Neural cell (in vitro differentiated cells): ENCODE measurements at regions not wholly inside any gene's neighbourhood (a gene's known extent, or its start where the extent isn't known, plus 50 kb on each side); places are given as distances from the start of the nearest gene placed in this dataset.

ENCODE experiments used
- H2AFZ ChIP-seq: fragments of 200-600, 300-800 bp; sonication (generic), shearing (Covaris generic); 2 replicates; pipeline ENCODE4 v1.6.0; 2014; ENCODE audit warnings: low read depth, mild to moderate bottlenecking, antibody characterized with exemption, low read length, moderate library complexity
- H3F3A ChIP-seq: fragments of 200-600 bp; shearing (Covaris generic); 2 replicates; pipeline ENCODE4 v1.6.1; 2016; ENCODE audit warnings: mild to moderate bottlenecking, moderate library complexity, mixed read lengths, antibody characterized with exemption, low read length; ENCODE audit not compliant: insufficient read depth, poor library complexity, severe bottlenecking
- H3K27ac ChIP-seq: fragments of 200-600, 300-800 bp; sonication (generic), shearing (Covaris generic); 2 replicates; pipeline ENCODE4 v1.5.1; 2014; ENCODE audit warnings: mild to moderate bottlenecking, low read length, moderate library complexity
- H3K27me3 ChIP-seq: fragments of 300-800, 200-600 bp; sonication (generic), shearing (Covaris generic); 2 replicates; pipeline ENCODE4 v1.6.0; 2014; ENCODE audit warnings: mild to moderate bottlenecking, low read depth, low read length, moderate library complexity; ENCODE audit not compliant: insufficient read depth
- H3K36me3 ChIP-seq: fragments of 300-800, 200-600 bp; sonication (generic), shearing (Covaris generic); 2 replicates; pipeline ENCODE4 v1.5.1; 2014; ENCODE audit warnings: mild to moderate bottlenecking, antibody characterized with exemption, low read length, moderate library complexity; ENCODE audit not compliant: insufficient read depth
- H3K4me2 ChIP-seq: fragments of 300-800, 200-600 bp; sonication (generic), shearing (Covaris generic); 2 replicates; pipeline ENCODE4 v1.6.0; 2014; ENCODE audit warnings: mild to moderate bottlenecking, low read length
- H3K4me3 ChIP-seq: fragments of 300-800, 200-600 bp; sonication (generic), shearing (Covaris generic); 2 replicates; pipeline ENCODE4 v1.5.1; 2014; ENCODE audit warnings: mild to moderate bottlenecking, low read length, moderate library complexity
- H3K79me2 ChIP-seq: fragments of 200-600 bp; shearing (Covaris generic); replicated peaks from 2 replicates; pipeline ENCODE4 v1.6.0; 2014; ENCODE audit warnings: mild to moderate bottlenecking, low read length, moderate library complexity; ENCODE audit not compliant: insufficient read depth
- H3K9ac ChIP-seq: fragments of 300-800, 200-600 bp; sonication (generic), shearing (Covaris generic); 2 replicates; pipeline ENCODE4 v1.6.1; 2016; ENCODE audit warnings: mild to moderate bottlenecking, low read length, mixed read lengths
- H3K9me2 ChIP-seq: fragments of 200-600 bp; shearing (Covaris generic); 2 replicates; pipeline ENCODE4 v1.6.1; 2016; ENCODE audit warnings: mild to moderate bottlenecking, low read length, mixed read lengths; ENCODE audit not compliant: insufficient read depth
- H3K9me3 ChIP-seq: fragments of 200-600, 300-800 bp; sonication (generic), shearing (Covaris generic); 2 replicates; pipeline ENCODE4 v1.6.1; 2016; ENCODE audit warnings: mild to moderate bottlenecking, mixed run types, low read length, moderate library complexity, mixed read lengths
- H4K20me1 ChIP-seq: fragments of 200-600 bp; shearing (Covaris generic); 2 replicates; pipeline ENCODE4 v1.6.1; 2016; ENCODE audit warnings: mild to moderate bottlenecking, mixed run types; ENCODE audit not compliant: insufficient read depth
- EP300 ChIP-seq: fragments of 450-650 bp; conservative IDR thresholded peaks from 2 replicates; pipeline ENCODE4 v1.6.1; 2014; ENCODE audit warnings: antibody characterized with exemption, mild to moderate bottlenecking, moderate library complexity; ENCODE audit not compliant: poor library complexity, severe bottlenecking
- EZH2 ChIP-seq: fragments of 200-600, 300-800 bp; shearing (Covaris generic), sonication (generic); IDR thresholded peaks from 2 replicates; pipeline ENCODE4 v1.6.1; 2014; ENCODE audit warnings: antibody characterized with exemption, low read length, borderline replicate concordance, mild to moderate bottlenecking; ENCODE audit not compliant: insufficient read depth, poor library complexity, severe bottlenecking
- MXI1 ChIP-seq: fragments of 450-650 bp; conservative IDR thresholded peaks from 2 replicates; pipeline ENCODE4 v1.6.1; 2014; ENCODE audit warnings: antibody characterized with exemption, mild to moderate bottlenecking; ENCODE audit not compliant: poor library complexity, severe bottlenecking
- POLR2AphosphoS5 ChIP-seq: IDR thresholded peaks from 2 replicates; pipeline ENCODE4 v1.6.1; 2012
- RAD21 ChIP-seq: fragments of 450-650 bp; conservative IDR thresholded peaks from 2 replicates; pipeline ENCODE4 v1.6.1; 2014; ENCODE audit warnings: antibody characterized with exemption, mild to moderate bottlenecking, moderate library complexity
- SMC3 ChIP-seq: fragments of 450-650 bp; conservative IDR thresholded peaks from 2 replicates; pipeline ENCODE4 v1.6.1; 2014; ENCODE audit warnings: antibody characterized with exemption, mild to moderate bottlenecking, moderate library complexity; ENCODE audit not compliant: poor library complexity
- TAF1 ChIP-seq: IDR thresholded peaks from 2 replicates; pipeline ENCODE4 v1.6.1; 2012; ENCODE audit warnings: low read depth
- TF ChIP-seq, protein P1 (sequence below): IDR thresholded peaks from 2 replicates; pipeline ENCODE4 v1.6.1; 2012; ENCODE audit warnings: borderline replicate concordance
- TF ChIP-seq, protein P2 (sequence below): fragments of 450-650 bp; IDR thresholded peaks from 2 replicates; pipeline ENCODE4 v1.5.1; 2014; ENCODE audit warnings: antibody characterized with exemption, mild to moderate bottlenecking, moderate library complexity; ENCODE audit not compliant: poor library complexity, severe bottlenecking

DNA sequence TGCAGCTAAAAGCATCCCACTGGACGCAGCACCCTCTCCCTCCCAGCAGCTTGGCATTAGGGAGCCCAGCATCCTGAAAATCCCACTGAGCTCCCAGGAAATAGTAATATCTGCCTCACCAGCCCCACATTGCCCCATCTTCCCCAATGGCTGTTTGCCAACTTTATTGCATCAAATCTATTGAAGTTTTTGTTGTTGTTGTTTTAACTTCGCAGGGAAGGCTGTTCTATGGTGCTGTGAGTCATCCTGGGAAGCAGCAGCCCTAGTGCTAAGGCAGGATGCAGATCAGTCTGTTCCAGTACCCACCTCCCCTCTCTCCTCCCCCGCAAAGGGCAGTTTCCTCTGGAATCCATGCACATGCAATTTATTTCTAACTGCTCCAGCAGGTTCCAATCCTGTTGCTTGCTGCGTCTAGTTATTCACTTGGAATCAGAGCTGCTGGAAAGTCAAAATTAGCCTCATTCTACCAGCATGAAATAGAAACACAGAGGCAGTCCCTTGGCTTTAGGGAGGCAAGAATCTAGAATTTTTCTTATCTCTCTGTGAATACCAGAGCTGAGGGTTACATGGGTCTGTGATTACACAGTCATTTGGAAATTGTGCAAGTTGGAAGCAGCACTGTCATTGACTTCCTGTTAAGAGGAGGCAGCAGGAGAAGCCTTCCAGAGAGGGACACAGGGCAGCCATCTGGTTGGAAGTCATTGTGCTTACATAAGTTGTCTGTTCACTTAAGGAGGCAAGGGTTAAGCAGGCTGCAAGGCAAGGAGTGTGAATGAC is 115.9 kb upstream of the CACUL1 start:
- H3K4me2 ChIP-seq, result no peak overlapping the region
- no peak overlapping the region for H3K27ac ChIP-seq
- no peaks in the 10 kb centered on the region for H3K36me3 ChIP-seq
- H3F3A ChIP-seq, result no peaks in the 10 kb centered on the region
- no peaks in the 10 kb centered on the region for H3K9me2 ChIP-seq
- H4K20me1 ChIP-seq, result no peaks in the 10 kb centered on the region
- no peak overlapping the region for H3K9ac ChIP-seq
- no peak for TF ChIP-seq TAF1
- TF ChIP-seq EP300, result no peak
- TF ChIP-seq MXI1, result no peak
- TF ChIP-seq, protein P1, sequence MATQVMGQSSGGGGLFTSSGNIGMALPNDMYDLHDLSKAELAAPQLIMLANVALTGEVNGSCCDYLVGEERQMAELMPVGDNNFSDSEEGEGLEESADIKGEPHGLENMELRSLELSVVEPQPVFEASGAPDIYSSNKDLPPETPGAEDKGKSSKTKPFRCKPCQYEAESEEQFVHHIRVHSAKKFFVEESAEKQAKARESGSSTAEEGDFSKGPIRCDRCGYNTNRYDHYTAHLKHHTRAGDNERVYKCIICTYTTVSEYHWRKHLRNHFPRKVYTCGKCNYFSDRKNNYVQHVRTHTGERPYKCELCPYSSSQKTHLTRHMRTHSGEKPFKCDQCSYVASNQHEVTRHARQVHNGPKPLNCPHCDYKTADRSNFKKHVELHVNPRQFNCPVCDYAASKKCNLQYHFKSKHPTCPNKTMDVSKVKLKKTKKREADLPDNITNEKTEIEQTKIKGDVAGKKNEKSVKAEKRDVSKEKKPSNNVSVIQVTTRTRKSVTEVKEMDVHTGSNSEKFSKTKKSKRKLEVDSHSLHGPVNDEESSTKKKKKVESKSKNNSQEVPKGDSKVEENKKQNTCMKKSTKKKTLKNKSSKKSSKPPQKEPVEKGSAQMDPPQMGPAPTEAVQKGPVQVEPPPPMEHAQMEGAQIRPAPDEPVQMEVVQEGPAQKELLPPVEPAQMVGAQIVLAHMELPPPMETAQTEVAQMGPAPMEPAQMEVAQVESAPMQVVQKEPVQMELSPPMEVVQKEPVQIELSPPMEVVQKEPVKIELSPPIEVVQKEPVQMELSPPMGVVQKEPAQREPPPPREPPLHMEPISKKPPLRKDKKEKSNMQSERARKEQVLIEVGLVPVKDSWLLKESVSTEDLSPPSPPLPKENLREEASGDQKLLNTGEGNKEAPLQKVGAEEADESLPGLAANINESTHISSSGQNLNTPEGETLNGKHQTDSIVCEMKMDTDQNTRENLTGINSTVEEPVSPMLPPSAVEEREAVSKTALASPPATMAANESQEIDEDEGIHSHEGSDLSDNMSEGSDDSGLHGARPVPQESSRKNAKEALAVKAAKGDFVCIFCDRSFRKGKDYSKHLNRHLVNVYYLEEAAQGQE, result no peak
- no peak for TF ChIP-seq SMC3
- no peak for TF ChIP-seq RAD21
- H3K4me3 ChIP-seq, result no peak overlapping the region
- no peaks in the 10 kb centered on the region for H3K79me2 ChIP-seq
- H2AFZ ChIP-seq, result no peak overlapping the region
- H3K9me3 ChIP-seq, result no peaks in the 10 kb centered on the region
- no peaks in the 10 kb centered on the region for H3K27me3 ChIP-seq

DNA sequence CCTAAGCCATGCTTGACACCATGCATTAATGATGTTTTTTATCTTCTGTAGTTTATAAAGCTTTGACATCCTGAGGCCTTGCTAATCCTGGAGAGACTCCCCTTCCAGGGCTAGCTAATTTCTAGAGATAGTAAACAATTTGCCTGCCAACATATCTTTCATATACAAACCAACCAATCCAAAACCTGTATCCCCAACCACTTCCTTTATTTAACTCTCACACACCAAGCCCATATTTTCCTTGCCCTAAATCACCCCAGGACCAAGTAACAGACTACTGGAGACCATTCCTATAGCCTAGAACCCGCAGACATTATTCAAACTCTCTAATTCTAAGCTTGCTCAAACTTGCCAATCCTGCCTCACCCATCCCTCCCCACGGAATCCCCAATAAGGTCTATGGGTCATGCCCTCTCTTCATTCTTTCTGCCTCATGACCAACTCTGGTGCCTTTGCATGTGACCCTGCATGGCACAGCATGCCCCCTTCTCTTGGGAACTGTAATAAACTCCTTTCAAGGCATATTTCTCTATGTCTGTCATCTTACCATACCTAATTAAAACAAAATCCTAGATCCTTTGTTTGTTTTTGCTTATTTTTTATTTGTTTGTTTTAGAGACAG is 116.6 kb upstream of the CACUL1 start:
- no peaks in the 10 kb centered on the region for H3K9me2 ChIP-seq
- no peak overlapping the region for H3K27ac ChIP-seq
- H3K36me3 ChIP-seq, result no peaks in the 10 kb centered on the region
- H2AFZ ChIP-seq, result no peak overlapping the region
- H3K27me3 ChIP-seq, result no peaks in the 10 kb centered on the region
- no peak for TF ChIP-seq MXI1
- no peak for TF ChIP-seq EZH2
- TF ChIP-seq SMC3, result no peak
- TF ChIP-seq TAF1, result no peak
- no peak for TF ChIP-seq POLR2AphosphoS5
- TF ChIP-seq, protein P2, sequence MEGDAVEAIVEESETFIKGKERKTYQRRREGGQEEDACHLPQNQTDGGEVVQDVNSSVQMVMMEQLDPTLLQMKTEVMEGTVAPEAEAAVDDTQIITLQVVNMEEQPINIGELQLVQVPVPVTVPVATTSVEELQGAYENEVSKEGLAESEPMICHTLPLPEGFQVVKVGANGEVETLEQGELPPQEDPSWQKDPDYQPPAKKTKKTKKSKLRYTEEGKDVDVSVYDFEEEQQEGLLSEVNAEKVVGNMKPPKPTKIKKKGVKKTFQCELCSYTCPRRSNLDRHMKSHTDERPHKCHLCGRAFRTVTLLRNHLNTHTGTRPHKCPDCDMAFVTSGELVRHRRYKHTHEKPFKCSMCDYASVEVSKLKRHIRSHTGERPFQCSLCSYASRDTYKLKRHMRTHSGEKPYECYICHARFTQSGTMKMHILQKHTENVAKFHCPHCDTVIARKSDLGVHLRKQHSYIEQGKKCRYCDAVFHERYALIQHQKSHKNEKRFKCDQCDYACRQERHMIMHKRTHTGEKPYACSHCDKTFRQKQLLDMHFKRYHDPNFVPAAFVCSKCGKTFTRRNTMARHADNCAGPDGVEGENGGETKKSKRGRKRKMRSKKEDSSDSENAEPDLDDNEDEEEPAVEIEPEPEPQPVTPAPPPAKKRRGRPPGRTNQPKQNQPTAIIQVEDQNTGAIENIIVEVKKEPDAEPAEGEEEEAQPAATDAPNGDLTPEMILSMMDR, result no peak
- no peak for TF ChIP-seq EP300
- no peak for TF ChIP-seq RAD21
- TF ChIP-seq, protein P1, result no peak
- H4K20me1 ChIP-seq, result no peaks in the 10 kb centered on the region
- no peaks in the 10 kb centered on the region for H3F3A ChIP-seq
- H3K9me3 ChIP-seq, result no peaks in the 10 kb centered on the region
- H3K79me2 ChIP-seq, result no peaks in the 10 kb centered on the region
- no peak overlapping the region for H3K9ac ChIP-seq
- no peak overlapping the region for H3K4me2 ChIP-seq
- H3K4me3 ChIP-seq, result no peak overlapping the region
